NCI-H524 treated with DMSO at 0.1 percent for 48 hours (cell line): ENCODE measurements at regions not wholly inside any gene's neighbourhood (a gene's known extent, or its start where the extent isn't known, plus 50 kb on each side); places are given as distances from the start of the nearest gene placed in this dataset.
"Not testable (repeated sequence)": the region's sequence is repeated elsewhere in the genome, so short reads cannot be mapped to it uniquely, and the experiment has no call there.

Experiments
- DNase-seq: peaks from one replicate; lab custom pipeline; 2025; lab: John Stamatoyannopoulos, UW

- DNase-seq: no peak
Measured at GRCh38 chr20:55160037-55160436, 684.6 kb downstream of the DOK5 start.

DNA sequence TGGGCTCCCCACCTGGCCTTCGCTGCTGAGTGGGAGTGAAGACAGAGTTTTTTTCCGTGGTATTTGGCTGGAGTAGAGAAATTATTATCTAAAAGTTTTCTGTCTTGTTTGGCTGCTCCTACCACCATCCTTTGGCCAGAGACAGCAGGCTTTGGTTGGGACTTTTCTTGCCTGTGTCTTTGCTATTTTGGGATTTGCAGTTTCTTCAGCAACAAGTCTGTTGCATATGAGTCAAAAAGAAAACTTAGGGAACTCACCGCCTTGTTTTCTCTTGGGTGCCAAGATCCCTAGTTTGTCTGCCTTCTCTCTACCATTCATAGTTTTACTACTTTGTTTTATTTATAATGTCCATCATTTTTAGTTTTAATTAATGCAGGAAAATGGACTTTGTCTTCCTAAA, 683.8 kb downstream of the DOK5 start:
- no peak for DNase-seq

DNA sequence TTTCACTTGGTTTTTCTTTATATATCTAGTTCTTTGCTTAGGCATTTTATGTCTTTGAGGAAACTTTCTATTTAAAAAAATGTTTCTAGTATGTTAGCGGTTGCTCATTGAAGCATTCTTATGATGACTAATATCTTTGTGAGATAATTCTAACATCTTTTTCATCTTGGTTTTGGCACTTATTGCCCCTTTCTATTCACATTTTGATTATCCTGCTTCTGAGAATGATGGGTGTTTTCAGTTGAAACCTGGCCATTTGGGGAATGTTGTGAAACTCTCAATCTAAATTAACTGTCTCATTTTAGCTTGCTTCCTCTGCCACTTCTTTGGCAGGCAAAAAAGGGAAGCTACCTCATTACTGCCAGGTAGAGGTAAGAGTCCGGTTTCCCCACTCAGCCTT, 683.1 kb downstream of the DOK5 start:
- DNase-seq: no peak

- DNase-seq: no peak
Measured at GRCh38 chr20:55155360-55155759, 680.0 kb downstream of the DOK5 start.

DNA sequence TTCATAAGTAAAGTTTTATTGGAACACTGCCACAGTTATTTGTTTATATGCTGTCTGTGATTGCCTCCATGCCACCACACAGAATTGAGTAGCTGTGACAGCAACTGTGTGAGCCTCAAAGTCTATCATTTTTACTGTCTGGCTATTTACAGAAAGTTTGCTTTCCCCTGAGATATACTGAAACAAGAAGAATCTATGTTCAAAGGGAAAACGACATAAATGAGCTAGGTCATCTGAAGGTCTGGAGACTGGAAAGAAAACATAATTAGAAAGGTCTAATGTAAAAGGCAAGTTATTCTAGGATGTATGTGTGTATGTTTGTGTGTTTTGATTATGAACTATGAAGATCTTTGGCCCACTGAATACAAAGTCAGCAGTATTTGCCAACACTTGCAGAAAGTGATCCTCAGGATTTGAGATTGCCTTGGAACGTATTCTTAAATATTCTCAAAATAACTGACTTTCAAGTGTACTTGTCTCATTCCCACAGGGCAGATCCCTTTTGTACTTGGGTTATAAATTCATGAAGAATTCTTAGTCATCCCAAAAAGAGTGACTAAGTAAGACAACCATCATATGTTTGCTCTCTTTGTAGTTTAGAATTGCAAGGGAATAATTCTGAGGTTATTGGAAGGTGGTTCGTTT, 677.7 kb downstream of the DOK5 start:
- no peak for DNase-seq

- no peak for DNase-seq
Measured at GRCh38 chr20:55151171-55151570, 675.8 kb downstream of the DOK5 start.

DNA sequence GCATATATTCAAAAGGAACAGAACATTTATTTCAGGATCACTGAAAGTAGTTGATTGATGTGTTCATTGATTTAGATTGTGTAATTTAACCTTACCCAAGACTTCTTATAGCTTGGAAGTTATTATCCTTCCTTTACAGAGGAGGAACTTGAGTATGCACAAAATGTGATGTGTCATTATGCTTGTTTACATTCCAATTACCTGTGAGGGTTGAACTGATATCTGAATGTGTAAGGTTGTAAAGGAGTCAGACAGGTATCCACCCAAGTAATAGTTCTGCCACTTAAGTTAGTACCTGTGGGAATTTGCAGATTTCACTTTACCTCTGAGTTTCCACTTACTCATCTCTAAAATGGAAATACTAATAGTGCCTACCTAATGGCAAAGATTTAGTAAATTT, 668.2 kb downstream of the DOK5 start:
- no peak for DNase-seq

DNA sequence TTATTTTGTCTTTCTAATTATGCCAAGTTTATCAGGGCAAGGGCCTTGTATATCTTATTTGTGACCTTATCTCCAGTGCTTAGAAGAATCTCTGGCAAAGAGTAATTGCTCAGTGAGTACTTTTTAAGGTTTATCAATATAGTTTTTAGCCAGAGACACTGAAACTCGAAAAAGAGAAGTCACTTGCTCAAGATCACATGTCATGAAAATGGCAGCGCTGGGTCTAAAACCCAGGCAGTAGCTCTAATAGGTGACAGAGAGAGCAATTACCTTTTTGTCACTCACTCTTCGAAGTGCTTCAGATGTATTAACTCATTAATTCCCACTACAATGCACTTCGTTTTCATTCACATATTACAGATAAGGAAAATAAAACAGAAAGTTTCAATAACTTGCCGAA, 667.5 kb downstream of the DOK5 start:
- DNase-seq: no peak

DNA sequence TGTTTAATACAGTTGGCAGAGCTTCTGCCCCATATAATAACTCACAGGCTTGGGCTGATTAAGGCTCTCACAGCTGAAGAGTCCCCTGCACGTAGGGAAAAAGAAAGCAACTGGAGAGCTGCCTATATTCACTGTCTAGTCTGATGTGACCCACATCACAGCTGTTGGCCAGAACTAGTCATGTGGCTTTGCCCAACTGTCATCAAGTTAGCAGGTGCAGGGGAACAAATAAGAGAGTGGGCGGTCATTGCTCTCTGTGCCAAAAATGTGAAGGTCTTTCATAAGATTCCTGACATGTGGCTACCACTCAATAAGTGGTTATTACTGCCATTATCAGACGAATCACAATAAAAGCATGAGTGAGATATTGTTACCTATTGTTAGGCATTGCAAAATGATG, 665.2 kb downstream of the DOK5 start:
- DNase-seq: no peak

- no peak for DNase-seq
Measured at GRCh38 chr20:55139173-55139765, 663.9 kb downstream of the DOK5 start.

DNA sequence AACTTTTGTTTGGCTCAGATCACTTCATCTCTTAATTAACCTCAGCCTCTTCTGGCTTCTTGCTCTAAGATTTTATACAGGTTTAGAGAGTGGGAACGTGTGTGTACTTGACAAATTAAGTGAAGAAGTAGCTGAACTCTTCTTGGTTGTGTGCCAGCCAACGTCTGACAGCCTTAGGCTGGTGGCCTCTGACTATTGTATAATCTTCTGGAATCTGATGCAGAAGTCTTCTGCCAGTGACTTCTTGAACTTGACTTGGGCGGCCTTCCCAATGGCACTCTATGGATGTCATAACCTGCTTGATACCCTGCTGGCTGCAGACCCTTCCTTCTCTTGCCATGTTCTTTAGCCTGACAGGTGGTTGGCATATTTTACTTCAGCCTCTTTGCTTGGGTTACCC, 660.5 kb downstream of the DOK5 start:
- no peak for DNase-seq

- DNase-seq: no peak
Measured at GRCh38 chr20:55132523-55132922, 657.1 kb downstream of the DOK5 start.

DNA sequence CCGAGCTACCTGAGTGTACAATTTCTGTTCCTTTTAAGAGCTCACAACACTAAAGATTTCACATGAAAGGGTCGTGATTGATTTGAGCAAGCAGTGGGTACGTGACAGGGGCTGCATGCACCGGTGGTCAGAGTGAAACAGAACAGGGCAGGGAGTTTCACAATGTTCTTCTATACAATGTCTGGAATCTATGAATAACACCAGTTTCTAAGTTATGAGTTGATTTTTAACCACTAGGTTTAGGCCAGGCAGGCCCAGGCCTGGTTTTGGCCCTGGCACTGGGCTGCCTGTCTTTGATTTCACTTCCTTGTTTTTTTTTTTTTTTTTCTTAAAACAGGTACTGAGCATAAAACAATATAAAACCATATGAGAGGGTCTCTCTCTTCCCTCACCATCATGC, 642.2 kb downstream of the DOK5 start:
- DNase-seq: not testable (repeated sequence)

DNA sequence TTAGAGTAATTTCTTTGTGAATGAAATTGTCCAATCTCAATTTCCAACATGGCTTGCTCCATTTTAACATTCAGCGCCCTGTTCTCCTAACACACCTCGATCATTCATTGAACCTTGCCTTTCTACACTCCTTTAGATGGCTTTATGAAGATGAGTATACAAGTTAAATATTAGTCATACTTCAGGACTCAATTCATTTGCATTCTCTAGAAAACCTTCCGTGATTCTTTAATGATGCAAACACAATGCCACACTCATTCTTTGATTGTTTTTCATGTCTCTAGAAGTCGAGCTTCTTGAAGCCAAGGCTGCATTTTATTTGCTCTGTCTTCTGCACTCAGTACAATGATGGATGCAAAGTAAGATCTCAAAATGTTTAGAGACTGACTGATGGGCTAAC, 641.2 kb downstream of the DOK5 start:
- DNase-seq: no peak

- DNase-seq: no peak
Measured at GRCh38 chr20:55103188-55103587, 627.8 kb downstream of the DOK5 start.

GRCh38 chr20:55099251-55099650, 623.9 kb downstream of the DOK5 start:
- DNase-seq: no peak

DNA sequence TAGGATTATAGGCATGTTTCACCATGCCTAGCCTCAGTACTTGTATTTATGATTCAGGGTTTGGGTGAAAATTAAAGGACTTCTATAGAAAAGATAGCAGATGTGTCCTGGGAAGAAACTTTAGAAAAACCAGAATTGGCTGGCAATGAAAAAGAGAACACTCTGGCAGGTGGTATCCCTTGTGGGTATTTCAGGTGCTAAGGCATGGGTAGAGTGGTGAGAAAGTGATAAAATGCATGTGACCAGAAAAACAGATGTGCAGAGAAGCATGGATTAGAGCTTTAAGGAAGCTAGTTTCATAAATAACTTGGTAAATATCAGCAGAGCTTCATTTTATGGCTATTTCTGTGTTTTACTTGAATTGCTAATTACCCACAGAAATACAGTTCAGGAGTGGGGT, 622.2 kb downstream of the DOK5 start:
- DNase-seq: no peak

DNA sequence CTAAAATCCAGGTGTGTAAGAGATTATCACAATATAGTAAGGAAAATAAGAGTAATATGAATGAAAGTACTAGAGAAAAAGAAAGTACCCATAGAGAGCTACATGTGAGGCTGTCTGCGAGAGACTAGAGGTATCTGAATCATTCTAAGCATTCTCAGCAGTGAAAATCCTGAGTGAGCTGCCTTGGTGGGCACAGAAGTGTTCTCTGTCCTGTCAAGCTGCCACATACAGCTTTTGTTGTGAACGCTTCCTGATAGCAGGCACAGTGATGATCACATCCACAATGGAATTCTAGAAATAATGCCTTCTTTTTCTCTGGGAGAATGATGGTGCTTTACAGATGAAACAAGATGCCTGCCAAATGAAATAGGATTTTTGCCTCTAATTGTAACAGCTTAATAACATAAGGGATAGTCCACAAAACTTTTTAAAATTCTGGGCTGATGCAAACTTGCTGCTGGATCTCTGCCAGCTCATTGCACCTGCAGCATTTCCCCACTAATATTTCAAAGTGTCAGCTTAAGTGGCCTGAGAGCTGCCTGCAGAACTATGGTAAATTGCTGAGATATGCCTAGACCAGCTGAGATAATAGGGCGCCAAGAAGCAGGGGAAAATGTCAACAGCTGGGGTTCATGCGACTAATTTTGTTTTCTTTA, 620.5 kb downstream of the DOK5 start:
- DNase-seq: no peak

GRCh38 chr20:55094353-55094861, 619.0 kb downstream of the DOK5 start:
- no peak for DNase-seq

GRCh38 chr20:55090286-55090685, 614.9 kb downstream of the DOK5 start:
- no peak for DNase-seq

GRCh38 chr20:55086421-55086820, 611.0 kb downstream of the DOK5 start:
- DNase-seq: no peak

DNA sequence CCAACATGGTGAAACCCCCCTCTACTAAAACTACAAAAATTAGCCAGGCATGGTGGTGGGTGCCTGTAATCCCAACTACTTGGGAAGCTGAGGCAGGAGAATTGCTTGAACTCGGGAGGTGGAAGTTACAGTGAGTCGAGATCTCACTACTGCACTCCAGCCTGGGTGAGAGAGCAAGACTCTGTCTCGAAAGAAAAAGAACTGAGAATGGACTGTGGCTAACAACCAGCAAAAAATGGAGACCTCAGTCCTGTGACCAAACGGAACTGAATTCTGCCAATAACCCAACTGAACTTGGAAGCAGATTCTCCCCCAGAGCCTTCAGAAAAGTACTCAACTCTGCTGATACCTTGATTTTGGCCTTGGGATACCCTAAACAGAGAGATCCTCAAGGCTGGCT, 604.5 kb downstream of the DOK5 start:
- no peak for DNase-seq

DNA sequence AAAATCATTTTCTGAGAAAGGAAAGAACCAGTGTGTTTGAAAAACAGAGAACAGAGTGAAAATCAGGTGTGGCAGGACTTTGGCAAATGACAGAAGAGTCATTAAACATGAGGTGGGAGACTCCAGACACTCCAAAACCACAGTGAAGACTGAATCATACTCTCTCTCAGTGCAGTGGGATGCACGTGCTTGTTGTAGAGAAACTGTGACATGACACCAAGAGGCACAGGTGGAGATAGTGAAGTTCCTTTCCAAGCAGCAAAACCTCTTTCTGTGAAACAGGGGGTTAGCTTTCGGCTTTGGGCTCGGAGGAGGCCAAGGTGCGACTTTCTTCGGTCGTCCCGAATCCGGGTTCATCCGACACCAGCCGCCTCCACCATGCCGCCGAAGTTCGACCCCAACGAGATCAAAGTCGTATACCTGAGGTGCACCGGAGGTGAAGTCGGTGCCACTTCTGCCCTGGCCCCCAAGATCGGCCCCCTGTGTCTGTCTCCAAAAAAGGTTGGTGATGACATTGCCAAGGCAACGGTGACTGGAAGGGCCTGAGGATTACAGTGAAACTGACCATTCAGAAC, 599.0 kb downstream of the DOK5 start:
- not testable (repeated sequence) for DNase-seq
